Omental fat pad (tissue), 3 donors: ENCODE measurements at regions not wholly inside any gene's neighbourhood (a gene's known extent, or its start where the extent isn't known, plus 50 kb on each side); places are given as distances from the start of the nearest gene placed in this dataset.
A peak's percentile ranks its signal among the peaks of the same experiment; 100 is the strongest.
"Not testable (repeated sequence)": the region's sequence is repeated elsewhere in the genome, so short reads cannot be mapped to it uniquely, and the experiment has no call there.

ENCODE experiments used
- ATAC-seq: fragments of 150-250 bp; one replicate; pipeline ENCODE4 v1.9.1; 2016; ENCODE audit warnings: mild to moderate bottlenecking, moderate library complexity; ENCODE audit not compliant: low FRiP score
- DNase-seq: peaks from one replicate; pipeline ENCODE4 v3.0.0-alpha.2; 2019; ENCODE audit warnings: low spot score
- CTCF ChIP-seq, 3 donors: fragments of 450-650 bp; IDR thresholded peaks; one replicate each; pipeline ENCODE4 v1.5.1; 2016 to 2017; ENCODE audit warnings: antibody characterized with exemption in 3 of 3, mild to moderate bottlenecking in 3 of 3, moderate library complexity in 2 of 3

GRCh38 chr19:37317403-37318209 lies 53.3 kb upstream of the ZNF527 start:
- ATAC-seq (peak; percentile 99), DNase-seq (peak; percentile 90)
- TF ChIP-seq CTCF (IDR thresholded peaks at IDR 0.05) = no peak

- not testable (repeated sequence) for DNase-seq, ATAC-seq
Measured at GRCh38 chr19:37320988-37321387, 49.9 kb upstream of the ZNF527 start.
